ENCODE measurements at regions not wholly inside any gene's neighbourhood (a gene's known extent, or its start where the extent isn't known, plus 50 kb on each side); places are given as distances from the start of the nearest gene placed in this dataset.

DNA sequence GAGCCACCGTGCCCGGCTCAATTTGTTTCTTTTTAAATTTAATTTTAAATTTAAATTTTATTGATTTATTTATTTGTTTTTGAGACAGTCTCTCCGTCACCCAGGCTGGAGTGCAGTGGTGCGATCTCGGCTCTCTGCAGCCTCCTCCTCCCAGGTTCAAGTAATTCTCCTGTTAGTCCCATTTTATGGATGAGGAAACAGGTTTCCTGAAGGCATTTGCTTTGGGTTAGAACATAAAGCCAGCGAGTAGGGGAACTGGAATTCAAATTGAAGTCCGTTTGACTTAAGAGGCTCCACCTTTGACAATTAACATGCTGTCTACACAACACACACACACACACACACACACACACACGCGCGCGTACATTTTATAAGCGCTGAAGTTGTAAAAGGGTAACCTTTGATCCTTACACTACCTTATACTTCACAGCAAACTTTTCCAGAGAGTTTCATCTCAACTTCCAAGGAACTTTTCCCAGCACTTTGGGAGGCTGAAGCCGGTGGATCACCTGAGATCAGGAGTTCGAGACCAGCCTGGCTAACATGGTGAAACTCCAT lies 232.0 kb downstream of the BCAS1 start:
- no peak for DNase-seq (ENCODE audit: low read depth in 4 of 4, low spot score in 1 of 4)

DNA sequence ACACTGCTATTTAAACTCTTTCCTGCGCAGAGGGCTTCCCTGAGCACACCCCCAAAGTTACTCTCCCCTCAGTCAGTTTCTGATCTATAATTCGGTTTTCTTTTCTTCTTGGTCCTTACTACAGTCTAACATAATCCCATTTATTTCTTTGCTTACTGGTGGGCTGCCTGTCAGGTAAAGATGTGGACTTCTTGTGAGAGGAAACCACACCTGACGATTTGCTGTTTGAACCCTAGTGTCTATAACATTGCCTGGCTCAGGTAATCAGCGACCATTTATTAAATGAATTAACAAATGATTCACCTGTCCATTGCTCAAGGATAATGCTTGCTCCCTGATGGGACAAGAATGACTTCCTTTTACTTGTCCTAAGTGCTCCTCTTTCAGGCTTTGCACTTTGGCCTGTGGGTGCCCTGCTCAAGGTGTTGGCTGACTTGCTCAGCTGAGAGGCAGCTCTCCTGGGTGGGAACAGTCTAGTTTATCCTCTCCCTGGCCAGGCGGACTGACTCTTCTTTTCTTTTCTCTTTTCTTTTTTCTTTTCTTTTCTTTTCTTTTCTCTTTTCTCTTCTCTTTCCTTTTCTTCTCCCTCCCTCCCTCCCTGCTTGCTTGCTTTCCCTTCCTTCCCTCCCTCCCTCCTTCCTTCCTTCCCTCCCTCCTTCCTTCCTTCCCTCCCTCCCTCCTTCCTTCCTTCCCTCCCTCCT lies 233.1 kb downstream of the BCAS1 start:
- DNase-seq (ENCODE audit: low read depth in 4 of 4, low spot score in 1 of 4) = no peak

DNA sequence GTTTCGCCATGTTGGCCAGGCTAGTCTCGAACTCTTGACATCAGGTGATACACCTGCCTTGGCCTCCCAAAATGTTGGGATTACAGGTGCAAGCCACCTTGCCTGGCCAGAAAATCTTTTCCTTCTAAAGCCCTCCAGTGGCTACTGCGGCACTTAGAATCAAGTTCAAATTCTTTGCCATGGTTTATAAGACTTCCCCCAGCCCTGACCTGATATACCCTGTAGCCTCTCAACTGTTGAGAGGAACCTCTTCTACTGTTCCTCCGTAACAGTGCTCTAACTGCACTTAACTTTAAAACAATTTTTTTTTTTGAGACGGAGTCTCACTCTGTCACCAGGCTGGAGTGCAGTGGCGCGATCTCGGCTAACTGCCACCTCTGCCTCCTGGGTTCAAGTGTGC lies 235.6 kb downstream of the BCAS1 start:
- no peak for DNase-seq (ENCODE audit: low read depth in 4 of 4, low spot score in 1 of 4)

DNA sequence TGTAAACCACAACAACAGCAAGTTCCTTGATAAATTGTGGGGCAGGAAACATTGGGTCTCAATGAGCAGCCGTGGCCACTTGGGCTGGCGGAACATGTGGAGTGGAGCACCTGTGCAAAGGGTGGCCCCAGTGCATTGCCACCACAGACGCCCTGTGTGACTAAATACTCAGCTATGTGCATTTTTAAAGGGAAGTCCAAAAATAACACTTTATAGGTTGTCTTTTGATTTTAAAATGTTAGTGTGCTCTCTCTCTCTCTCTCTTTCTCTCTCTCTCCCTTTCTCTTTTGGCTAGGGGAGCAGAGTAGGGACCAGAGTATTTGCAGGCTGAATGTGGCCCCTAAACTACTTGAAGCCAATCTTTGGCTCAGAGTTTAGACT lies 236.3 kb downstream of the BCAS1 start:
- no peak for DNase-seq (ENCODE audit: low read depth in 4 of 4, low spot score in 1 of 4)

DNA sequence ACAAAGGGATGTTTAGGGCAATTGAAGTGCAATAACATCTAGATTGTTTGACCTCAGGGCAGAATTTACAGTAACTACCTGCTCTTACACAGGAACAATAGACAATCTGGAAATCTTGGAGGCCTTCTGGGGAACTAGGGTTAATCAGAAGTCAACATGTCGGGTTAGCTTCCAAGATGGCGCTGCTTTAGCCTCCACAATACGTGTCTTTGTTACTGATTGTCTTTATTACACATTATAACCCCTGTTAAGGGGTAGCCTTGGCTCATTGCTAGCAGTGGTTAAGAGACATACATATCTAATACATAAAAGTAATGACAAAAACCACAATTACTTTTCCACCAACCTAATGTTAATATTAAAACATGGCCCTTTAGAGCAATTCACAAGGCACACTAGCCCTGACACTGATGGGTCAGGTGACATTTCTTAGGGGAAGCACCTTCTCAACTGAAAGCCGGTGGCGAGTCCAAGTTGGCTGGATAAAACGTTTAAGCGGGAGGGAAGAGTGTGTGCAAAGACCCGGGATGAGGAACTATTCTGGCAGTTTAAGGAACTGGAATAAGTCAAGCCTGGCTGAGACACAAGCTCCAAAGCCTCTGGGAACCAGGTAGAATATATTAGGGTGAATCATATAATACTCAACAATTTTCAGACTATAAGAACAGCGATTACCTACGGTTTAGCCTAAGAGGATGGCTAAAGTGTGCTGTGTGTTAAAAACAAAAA lies 236.9 kb downstream of the BCAS1 start:
- no peak for DNase-seq (ENCODE audit: low read depth in 4 of 4, low spot score in 1 of 4)

DNA sequence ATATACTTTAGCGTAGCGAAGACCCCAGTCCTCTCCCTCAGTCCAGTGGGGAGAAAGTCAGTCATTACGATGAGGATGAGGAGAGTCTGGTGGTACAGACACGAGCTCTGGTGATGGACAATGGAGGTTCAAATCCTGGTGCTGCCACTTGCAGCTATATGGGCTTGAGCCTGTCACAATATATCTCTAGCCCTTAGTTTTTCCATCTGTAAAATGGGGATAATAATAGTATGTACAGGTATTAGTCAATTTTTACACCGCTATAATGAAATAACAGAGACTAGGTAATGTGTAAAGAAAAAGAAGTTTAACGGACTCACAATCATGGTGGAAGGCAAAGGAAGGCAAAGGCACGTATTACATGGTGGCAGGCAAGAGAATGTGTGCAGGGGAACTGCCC lies 237.9 kb downstream of the BCAS1 start:
- no peak for DNase-seq (ENCODE audit: low read depth in 4 of 4, low spot score in 1 of 4)

DNA sequence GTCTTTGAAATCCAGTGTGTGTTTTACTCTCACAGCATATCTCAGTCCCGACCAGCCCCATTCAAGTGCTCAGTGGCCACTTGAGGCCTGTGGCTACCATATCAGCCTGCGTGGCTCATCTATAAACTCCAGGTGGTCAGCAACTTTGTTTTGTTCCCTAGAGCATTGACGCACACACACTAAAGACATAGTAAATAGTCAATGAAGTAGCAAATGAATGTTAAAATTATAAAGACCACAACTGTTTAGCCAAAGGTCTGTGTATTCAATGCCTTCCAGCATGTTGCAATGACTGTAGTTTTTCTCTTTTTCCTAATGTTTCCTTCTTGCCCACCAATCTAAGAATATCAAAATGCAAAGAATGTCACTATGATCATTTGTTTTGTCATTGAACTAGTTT lies 238.2 kb upstream of the ZNF217 start:
- DNase-seq (ENCODE audit: low read depth in 4 of 4, low spot score in 1 of 4) = no peak

DNA sequence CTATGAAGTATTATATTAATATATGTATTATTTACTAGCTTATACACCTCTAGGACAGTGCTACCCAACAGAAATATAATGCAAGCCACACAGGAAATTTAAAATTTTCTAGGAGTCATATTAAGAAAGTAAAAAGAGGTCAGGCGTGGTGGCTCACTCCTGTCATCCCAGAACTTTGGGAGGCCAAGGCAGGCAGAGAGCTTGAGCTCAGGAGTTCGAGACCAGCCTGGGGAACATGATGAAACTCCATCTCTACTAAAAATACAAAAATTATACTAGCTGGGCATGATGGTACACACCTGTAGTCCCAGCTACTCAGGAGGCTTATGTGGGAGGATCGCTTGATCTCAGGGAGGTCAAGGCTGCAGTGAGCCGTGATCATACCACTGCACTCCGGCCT lies 237.6 kb upstream of the ZNF217 start:
- no peak for DNase-seq (ENCODE audit: low read depth in 4 of 4, low spot score in 1 of 4)

DNA sequence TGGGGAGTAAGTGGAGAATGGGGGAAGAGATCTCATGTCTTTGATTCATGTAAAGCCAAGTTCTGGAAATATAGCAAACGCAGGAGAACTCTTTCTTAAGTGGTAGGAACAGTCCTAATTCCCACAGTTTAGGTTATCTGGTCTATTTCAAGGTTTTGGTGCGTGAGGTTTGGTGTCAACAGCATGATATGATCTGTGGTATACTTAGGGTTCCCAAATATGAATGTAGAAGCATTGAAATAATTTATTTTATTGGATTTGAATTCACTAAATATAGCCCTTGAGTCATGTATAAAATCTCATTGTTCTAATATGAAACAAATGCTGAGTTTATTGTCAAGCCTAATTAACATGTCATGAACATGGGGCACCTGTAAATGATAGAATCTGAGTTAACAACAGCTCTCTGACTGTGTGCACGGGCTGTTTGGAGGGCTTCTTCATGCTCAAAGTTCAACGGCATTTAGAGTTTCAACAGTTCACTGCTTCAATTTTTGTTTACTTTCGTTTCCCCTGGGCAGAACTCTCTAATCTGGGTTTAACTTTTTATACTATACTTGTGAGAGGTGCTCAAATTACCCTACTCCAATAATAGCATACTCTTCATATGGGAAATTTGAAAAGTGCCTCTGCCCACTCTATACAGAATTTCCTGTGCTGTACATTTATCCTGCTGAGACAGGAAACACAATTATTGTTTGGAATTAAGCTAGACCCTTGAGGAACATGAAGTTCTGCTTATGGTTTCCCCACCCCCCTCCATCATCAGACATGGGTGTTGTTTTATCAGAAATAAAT lies 236.3 kb upstream of the ZNF217 start:
- DNase-seq (ENCODE audit: low read depth in 4 of 4, low spot score in 1 of 4) = no peak

DNA sequence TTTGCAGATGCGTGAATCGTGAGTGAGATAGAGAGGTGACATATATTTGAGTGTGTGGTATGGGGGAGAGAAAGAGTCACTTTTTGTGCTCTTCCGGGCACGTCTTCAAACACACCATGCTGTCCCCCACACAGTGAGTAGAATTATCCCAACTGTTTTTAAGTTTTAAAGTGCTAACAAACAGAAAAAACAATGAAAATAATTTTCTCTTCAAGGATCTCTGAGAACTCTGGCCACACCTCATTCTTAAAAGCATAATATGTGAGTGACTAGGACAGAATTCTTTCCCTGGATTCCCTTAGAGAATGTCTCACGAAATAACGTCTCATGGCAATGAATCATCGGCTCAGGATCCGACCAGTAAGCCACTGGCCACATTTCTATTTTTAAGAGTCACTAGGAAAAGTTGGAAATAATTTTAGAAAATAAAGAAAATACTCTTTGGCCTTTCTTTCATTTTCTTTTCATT lies 235.7 kb upstream of the ZNF217 start:
- DNase-seq (ENCODE audit: low read depth in 4 of 4, low spot score in 1 of 4) = no peak

DNA sequence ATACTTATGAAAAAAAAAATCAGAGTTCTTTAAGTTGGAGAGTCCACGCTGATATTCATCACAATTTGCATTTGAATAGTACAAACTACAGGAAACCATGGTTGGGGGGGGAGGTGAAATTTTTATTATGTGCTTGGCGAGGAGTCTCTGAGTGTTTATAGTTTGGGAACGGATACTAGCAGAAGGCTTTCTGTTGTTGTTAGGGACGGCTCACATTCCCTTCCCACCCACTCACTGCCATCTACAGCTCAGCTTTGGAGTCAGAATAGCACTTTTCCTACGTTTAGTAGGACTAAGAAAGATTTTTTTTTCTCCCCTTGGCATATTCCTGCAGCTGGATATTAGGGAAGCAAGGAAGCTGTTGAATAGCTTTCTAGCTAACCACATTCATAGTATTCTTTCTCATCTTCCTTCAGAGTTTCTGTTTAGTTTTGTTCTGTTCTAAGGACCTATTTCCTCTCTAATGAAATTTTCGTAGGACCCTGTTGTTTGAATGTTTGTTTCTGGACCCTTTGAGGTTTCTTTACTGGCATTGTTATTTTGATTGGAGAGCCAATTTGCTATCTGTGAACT lies 235.1 kb upstream of the ZNF217 start:
- no peak for DNase-seq (ENCODE audit: low read depth in 4 of 4, low spot score in 1 of 4)

DNA sequence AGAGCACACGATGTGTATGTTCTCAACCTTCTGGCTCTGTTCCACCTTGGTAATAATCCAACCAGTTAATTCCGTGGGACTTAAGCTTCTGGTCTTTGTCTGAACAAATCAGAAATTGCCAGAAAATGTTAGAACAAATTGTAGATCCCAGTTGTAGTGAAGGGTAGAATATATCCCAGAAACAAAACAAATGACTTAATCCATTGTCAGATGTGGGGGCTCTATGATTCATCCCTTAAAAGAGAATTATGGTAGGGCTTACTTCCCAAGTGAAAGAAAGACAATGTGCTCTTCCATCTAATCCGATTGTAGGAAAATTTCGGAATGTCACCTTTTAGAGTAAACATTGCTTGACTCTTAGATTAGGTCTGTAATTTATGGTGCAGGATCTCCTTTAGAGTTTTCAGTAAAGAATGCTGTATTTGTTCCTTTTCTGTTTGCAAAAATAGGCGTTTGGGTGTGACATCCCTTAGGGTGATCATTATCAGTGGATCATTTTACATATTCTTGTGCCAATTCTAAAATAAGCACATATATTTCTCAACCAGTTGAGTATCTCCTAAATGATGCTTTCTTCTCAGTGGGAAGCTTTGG lies 234.5 kb upstream of the ZNF217 start:
- no peak for DNase-seq (ENCODE audit: low read depth in 4 of 4, low spot score in 1 of 4)

DNA sequence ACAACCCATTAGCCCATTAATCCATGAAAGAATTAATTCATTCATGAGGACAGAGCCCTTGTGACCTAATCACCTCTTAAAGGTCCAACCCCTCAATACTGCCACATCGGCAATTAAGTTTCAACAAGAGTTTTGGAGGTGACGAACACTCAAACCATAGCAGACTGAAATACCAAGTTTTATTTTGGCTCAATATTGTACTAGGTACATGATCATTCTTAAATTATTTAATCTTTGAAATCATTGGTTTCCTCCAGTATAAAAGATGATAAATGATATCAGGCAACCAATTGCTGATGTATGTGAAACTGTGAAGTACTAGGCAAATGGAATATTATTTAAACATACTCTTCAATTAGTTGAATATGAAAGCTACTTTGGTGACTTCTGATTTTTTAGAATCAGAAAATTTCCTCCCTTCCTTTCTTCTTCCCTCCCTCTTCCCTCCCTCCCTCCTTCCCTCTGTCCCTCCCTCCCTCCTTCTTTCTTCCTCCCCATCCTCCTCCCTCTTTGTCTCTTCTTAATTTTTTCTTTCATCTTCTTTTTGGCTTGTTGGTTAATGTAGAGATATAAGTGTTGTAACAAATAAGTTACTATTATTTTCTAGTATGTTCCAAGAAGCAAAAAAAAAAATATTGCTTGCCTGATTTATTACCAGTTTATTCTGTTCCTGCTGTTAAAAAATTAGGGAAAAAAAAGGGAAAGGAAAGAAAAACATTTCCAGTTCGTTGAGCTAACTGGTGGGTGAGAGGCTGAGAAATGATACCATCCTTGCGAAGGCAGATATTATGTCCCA lies 233.9 kb upstream of the ZNF217 start:
- no peak for DNase-seq (ENCODE audit: low read depth in 4 of 4, low spot score in 1 of 4)

DNA sequence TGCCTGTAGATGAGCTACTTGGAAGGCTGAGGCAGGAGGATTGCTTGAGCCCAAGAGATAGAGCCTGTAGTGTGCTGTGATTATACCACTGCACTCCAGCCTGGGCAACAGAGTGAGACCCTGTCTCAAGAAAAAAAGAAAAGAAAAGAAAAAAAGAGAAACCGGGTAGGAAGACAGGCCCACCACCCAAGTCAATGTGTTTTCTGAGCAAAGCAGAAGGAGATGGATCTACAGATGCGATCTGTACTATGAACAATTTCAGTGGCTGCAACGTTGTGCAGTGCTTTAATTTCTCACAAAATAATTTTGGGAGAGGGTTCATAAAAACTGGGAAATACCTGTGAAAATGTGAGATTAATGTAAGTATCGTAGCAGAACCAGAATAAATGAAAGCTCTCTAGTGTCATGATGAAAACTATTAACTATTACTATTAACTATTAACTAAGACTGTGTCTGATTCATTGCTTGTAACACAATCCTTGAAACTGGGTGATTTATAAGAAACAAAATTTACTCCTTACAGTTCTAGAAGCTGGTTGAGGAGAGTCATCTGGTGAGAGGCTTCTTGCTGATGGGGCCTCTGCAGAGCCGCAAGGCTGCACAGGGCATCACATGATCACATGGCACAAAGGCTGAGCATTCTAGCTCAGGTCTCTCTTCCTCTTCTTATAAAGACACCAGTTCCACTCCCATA lies 233.1 kb upstream of the ZNF217 start:
- DNase-seq (ENCODE audit: low read depth in 4 of 4, low spot score in 1 of 4) = no peak

DNA sequence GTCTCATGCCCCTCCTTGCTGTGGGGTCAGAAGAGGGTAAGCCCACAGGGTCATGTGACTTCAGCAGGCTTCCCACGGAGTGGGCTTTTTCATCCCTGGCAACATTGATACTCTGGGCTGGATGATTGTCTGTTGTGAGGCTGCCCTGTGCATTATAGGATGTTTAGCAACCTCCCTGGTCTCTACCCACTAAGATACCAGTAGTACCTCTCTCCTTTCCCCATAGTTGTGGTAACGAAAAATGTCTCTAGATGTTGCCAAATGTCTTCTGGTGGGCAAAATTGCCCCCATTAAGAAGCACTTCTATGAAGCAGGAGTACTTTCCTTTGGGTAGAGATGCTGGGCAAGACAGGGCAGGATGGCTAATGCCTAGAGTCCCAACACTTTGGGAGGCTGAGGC lies 232.5 kb upstream of the ZNF217 start:
- no peak for DNase-seq (ENCODE audit: low read depth in 4 of 4, low spot score in 1 of 4)

DNA sequence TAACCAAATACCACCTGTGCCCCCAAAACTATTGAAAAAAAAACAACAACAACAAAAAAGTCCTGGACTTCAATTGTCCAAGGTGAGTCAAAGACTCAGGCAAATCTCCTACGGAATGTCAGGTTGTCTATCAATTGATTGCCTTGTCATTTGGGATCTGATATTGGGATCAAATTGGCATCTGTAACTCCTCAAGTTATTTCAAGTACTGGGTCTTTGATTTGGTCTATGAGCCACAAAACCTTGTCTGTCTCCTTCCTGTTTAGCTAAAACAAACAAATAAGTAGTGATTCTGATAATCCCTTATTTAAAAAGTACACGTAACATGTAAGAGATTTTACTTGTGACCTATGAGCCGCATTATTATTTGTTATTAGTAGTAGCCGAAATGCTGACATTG lies 231.6 kb upstream of the ZNF217 start:
- DNase-seq (ENCODE audit: low read depth in 4 of 4, low spot score in 1 of 4) = no peak

DNA sequence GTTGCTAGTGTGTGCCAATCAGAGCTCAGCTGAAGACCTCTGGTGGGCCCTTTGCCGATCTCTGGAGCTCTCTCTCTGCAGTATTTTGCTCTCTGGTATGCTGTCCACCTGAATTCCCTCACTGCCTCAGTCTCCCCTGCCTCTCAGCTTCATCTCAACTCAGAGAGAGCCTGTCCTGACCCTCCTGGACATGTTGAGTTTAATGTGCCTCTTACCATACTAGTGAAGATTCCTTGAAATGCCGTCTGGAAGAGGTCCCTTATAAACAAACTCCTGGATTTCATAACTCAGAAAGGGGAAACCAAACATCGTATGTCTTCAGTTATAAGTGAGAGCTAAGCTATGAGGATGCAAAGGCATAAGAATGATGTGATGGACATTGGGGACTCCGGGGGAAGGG lies 231.1 kb upstream of the ZNF217 start:
- DNase-seq (ENCODE audit: low read depth in 4 of 4, low spot score in 1 of 4) = no peak

DNA sequence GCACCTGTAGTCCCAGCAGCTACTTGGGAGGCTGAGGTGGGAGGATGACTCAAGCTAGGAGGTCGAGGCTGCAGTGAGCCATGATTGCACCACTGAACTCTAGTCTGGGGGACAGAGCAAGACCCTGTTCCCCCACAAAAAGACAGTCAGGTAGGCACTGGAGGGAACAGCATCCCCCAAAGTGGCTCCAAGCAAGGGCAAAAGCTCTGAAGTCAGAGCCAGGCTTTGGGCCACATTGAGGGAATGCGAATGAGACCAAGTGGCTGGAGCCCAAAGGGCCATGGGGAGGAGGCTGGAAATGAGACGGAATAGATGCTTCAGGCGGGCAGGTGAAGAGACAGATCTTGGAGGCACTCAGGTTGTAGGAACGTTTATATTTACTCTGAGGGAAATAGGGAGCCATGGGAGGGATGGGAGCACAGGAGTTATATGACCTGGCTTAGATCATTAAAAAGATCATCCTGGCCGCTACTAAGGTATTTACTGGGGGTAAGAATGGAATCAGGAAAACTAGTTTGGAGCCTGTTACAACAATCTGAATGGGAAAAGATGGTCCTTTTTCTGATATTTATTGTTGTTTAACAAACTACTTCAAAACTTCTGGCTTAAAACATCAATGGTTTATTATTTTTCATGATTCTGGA lies 229.6 kb upstream of the ZNF217 start:
- no peak for DNase-seq (ENCODE audit: low read depth in 4 of 4, low spot score in 1 of 4)

DNA sequence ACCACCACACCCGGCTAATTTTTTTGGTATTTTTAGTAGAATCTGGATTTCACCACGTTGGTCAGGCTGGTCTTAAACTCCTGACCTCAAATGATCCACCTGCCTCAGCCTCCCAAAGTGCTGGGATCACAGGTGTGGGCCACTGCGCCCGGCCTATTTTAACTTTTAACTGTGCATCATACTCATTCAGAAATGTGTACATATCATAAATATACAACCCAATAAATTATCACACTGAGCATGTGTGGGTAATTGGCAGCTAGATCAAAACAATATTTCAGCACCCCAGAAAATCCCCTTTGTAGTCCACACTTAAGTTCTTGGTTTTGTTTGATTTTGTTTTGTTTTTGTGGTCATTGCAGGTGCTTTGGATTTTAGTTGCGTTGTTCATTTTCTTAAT lies 228.9 kb upstream of the ZNF217 start:
- DNase-seq (ENCODE audit: low read depth in 4 of 4, low spot score in 1 of 4) = no peak

All from stimulated activated CD4-positive, alpha-beta T cell treated with anti-CD3 and anti-CD28 coated beads, Interleukin-1b, Interleukin-23, amount 100 ng/mL, for 24 hours (primary cell).